GM23338 (cell line): ENCODE measurements at regions not wholly inside any gene's neighbourhood (a gene's known extent, or its start where the extent isn't known, plus 50 kb on each side); places are given as distances from the start of the nearest gene placed in this dataset.

Experiments
- ATAC-seq: fragments of 200-7000 bp; cut with Tn5 transposase; 3 replicates; pipeline ENCODE4 v1.9.1; 2020
- DNase-seq: peaks from one replicate; pipeline ENCODE4 v3.0.0-alpha.2; 2015; ENCODE audit warnings: low spot score
- H2AFZ ChIP-seq: fragments of 200-600 bp; sonication (generic); 2 replicates; pipeline ENCODE4 v1.8.0; 2016; ENCODE audit warnings: antibody characterized with exemption, mild to moderate bottlenecking, moderate library complexity
- H3F3A ChIP-seq: fragments of 200-600 bp; sonication (generic); replicated peaks from 2 replicates; pipeline ENCODE4 v1.8.0; 2017; ENCODE audit warnings: antibody characterized with exemption, mixed run types, low read depth
- H3K27ac ChIP-seq: fragments of 200-600 bp; sonication (generic); 2 replicates; pipeline ENCODE4 v1.6.1; 2016; ENCODE audit warnings: low read depth
- H3K27me3 ChIP-seq: fragments of 200-600 bp; sonication (generic); 2 replicates; pipeline ENCODE4 v1.8.0; 2016; ENCODE audit warnings: mild to moderate bottlenecking, mixed run types, moderate library complexity; ENCODE audit not compliant: insufficient read depth
- H3K36me3 ChIP-seq: fragments of 200-600 bp; sonication (generic); 2 replicates; pipeline ENCODE4 v1.8.0; 2016; ENCODE audit warnings: mild to moderate bottlenecking; ENCODE audit not compliant: insufficient read depth
- H3K4me1 ChIP-seq: fragments of 200-600 bp; sonication (generic); 2 replicates; pipeline ENCODE4 v1.8.0; 2016; ENCODE audit warnings: mild to moderate bottlenecking, moderate library complexity; ENCODE audit not compliant: insufficient read depth
- H3K4me2 ChIP-seq: fragments of 200-600 bp; sonication (generic); 2 replicates; pipeline ENCODE4 v1.7.1; 2017; ENCODE audit warnings: mixed run types
- H3K4me3 ChIP-seq: fragments of 200-600 bp; sonication (generic); 2 replicates; pipeline ENCODE4 v1.6.1; 2016; ENCODE audit warnings: mixed run types
- H3K79me2 ChIP-seq: fragments of 200-600 bp; sonication (generic); replicated peaks from 2 replicates; pipeline ENCODE4 v1.8.0; 2017; ENCODE audit warnings: mild to moderate bottlenecking; ENCODE audit not compliant: insufficient read depth
- H3K9me2 ChIP-seq: fragments of 200-600 bp; sonication (generic); 2 replicates; pipeline ENCODE4 v1.8.0; 2017; ENCODE audit not compliant: insufficient read depth
- H4K20me1 ChIP-seq: fragments of 200-600 bp; sonication (generic); replicated peaks from 2 replicates; pipeline ENCODE4 v1.8.0; 2017; ENCODE audit warnings: mild to moderate bottlenecking; ENCODE audit not compliant: insufficient read depth
- H3K27ac Mint-ChIP-seq: 2 replicates; pipeline ENCODE4 v1.8.0; 2020; ENCODE audit warnings: inconsistent platforms, mild to moderate bottlenecking, moderate library complexity, mixed read lengths
- H3K27me3 Mint-ChIP-seq: 3 replicates; pipeline ENCODE4 v1.8.0; 2022; ENCODE audit warnings: low read depth, mild to moderate bottlenecking, moderate library complexity, mixed read lengths, inconsistent platforms; ENCODE audit not compliant: insufficient read depth, poor library complexity
- H3K36me3 Mint-ChIP-seq: 3 replicates; pipeline ENCODE4 v1.8.0; 2021; ENCODE audit warnings: low read depth, mild to moderate bottlenecking, inconsistent platforms, moderate library complexity, mixed read lengths
- H3K4me1 Mint-ChIP-seq: 3 replicates; pipeline ENCODE4 v1.8.0; 2020; ENCODE audit warnings: mild to moderate bottlenecking, inconsistent platforms, mixed read lengths
- H3K4me3 Mint-ChIP-seq: 3 replicates; pipeline ENCODE4 v1.8.0; 2021; ENCODE audit warnings: moderate library complexity, mild to moderate bottlenecking, inconsistent platforms, mixed read lengths
- H3K9me3 Mint-ChIP-seq: 3 replicates; pipeline ENCODE4 v1.8.0; 2020; ENCODE audit warnings: moderate library complexity, mild to moderate bottlenecking, inconsistent platforms, mixed read lengths
- CREB1 ChIP-seq: fragments of 250-450 bp; sonication (Bioruptor Pico); IDR thresholded peaks from 2 replicates; pipeline ENCODE4 v1.5.0; 2020; ENCODE audit warnings: low read depth, mild to moderate bottlenecking, moderate library complexity
- ETS1 ChIP-seq: IDR thresholded peaks from 2 replicates; pipeline ENCODE4 v1.6.1; 2016; ENCODE audit warnings: antibody characterized with exemption
- EZH2 ChIP-seq: fragments of 200-600 bp; sonication (generic); IDR thresholded peaks from one replicate; pipeline ENCODE4 v1.8.0; 2017; ENCODE audit warnings: antibody characterized with exemption, mild to moderate bottlenecking, low read depth; ENCODE audit not compliant: unreplicated experiment
- EZH2phosphoT487 ChIP-seq: fragments of 200-600 bp; sonication (generic); IDR thresholded peaks from one replicate; pipeline ENCODE4 v1.8.1; 2018; ENCODE audit warnings: antibody characterized with exemption; ENCODE audit not compliant: unreplicated experiment
- JUNB ChIP-seq: IDR thresholded peaks from one replicate; pipeline ENCODE4 v1.6.1; 2016; ENCODE audit warnings: antibody characterized with exemption; ENCODE audit not compliant: unreplicated experiment
- NANOG ChIP-seq: IDR thresholded peaks from 2 replicates; pipeline ENCODE4 v1.6.1; 2016; ENCODE audit warnings: antibody characterized with exemption, borderline replicate concordance
- POLR2AphosphoS5 ChIP-seq: IDR thresholded peaks from 2 replicates; pipeline ENCODE4 v1.6.1; 2016; ENCODE audit warnings: antibody characterized with exemption, low read depth
- STAT1 ChIP-seq: IDR thresholded peaks from one replicate; pipeline ENCODE4 v1.6.1; 2016; ENCODE audit warnings: antibody characterized with exemption; ENCODE audit not compliant: unreplicated experiment
- ZNF114 ChIP-seq: fragments of 250-450 bp; sonication (Bioruptor Pico); IDR thresholded peaks from 2 replicates; pipeline ENCODE4 v1.5.0; 2020; ENCODE audit warnings: mild to moderate bottlenecking, moderate library complexity
- ZNF331 ChIP-seq: fragments of 250-450 bp; sonication (Bioruptor Pico); IDR thresholded peaks from 2 replicates; pipeline ENCODE4 v1.5.0; 2020; ENCODE audit warnings: low read depth, mild to moderate bottlenecking, moderate library complexity
- ZNF462 ChIP-seq: fragments of 250-450 bp; sonication (Bioruptor Pico); IDR thresholded peaks from 2 replicates; pipeline ENCODE4 v1.5.0; 2020; ENCODE audit warnings: mild to moderate bottlenecking, moderate library complexity
- TF ChIP-seq, protein P1 (sequence below): IDR thresholded peaks from one replicate; pipeline ENCODE4 v1.6.1; 2018; ENCODE audit warnings: antibody characterized with exemption; ENCODE audit not compliant: unreplicated experiment
- TF ChIP-seq, protein P2 (sequence below), 2 experiments: fragments of 200-600 bp in 1 of 2; sonication (generic) in 1 of 2; conservative IDR thresholded peaks; 2 replicates each; pipeline versions ENCODE4 v1.5.1 to v1.6.1; 2016 to 2017; ENCODE audit warnings: antibody characterized with exemption in 2 of 2, low read depth in 2 of 2, mild to moderate bottlenecking in 2 of 2, moderate library complexity in 1 of 2

DNA sequence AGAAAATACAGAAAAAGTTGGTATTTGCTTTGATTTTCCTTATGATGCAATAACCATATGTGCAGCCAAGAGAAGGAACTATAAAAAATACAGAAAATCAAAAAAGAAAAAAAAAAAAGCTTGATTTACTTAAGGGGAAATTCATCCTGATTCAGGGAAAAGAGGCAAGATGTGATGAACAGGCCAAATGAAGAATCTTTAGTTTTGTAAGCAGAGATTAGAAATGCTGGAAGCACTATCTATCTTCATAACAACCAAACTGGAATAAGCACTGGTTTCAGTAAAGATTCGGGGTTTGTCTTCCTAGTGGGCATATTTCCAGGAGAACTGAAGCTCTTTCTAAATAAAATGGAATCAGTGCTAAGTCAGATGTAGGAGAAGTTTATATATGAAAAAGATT, 82.9 kb upstream of the KCNIP4 start:
- TF ChIP-seq CREB1 (CRISPR knock-in tag) (no peak), ZNF114 (no peak), STAT1 (no peak), ETS1 (no peak), ZNF331 (CRISPR knock-in tag) (no peak), EZH2 (no peak), POLR2AphosphoS5 (no peak), JUNB (no peak), EZH2phosphoT487 (no peak), ZNF462 (no peak), NANOG (no peak)
- TF ChIP-seq, protein P1, sequence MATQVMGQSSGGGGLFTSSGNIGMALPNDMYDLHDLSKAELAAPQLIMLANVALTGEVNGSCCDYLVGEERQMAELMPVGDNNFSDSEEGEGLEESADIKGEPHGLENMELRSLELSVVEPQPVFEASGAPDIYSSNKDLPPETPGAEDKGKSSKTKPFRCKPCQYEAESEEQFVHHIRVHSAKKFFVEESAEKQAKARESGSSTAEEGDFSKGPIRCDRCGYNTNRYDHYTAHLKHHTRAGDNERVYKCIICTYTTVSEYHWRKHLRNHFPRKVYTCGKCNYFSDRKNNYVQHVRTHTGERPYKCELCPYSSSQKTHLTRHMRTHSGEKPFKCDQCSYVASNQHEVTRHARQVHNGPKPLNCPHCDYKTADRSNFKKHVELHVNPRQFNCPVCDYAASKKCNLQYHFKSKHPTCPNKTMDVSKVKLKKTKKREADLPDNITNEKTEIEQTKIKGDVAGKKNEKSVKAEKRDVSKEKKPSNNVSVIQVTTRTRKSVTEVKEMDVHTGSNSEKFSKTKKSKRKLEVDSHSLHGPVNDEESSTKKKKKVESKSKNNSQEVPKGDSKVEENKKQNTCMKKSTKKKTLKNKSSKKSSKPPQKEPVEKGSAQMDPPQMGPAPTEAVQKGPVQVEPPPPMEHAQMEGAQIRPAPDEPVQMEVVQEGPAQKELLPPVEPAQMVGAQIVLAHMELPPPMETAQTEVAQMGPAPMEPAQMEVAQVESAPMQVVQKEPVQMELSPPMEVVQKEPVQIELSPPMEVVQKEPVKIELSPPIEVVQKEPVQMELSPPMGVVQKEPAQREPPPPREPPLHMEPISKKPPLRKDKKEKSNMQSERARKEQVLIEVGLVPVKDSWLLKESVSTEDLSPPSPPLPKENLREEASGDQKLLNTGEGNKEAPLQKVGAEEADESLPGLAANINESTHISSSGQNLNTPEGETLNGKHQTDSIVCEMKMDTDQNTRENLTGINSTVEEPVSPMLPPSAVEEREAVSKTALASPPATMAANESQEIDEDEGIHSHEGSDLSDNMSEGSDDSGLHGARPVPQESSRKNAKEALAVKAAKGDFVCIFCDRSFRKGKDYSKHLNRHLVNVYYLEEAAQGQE = no peak
- TF ChIP-seq, protein P2, sequence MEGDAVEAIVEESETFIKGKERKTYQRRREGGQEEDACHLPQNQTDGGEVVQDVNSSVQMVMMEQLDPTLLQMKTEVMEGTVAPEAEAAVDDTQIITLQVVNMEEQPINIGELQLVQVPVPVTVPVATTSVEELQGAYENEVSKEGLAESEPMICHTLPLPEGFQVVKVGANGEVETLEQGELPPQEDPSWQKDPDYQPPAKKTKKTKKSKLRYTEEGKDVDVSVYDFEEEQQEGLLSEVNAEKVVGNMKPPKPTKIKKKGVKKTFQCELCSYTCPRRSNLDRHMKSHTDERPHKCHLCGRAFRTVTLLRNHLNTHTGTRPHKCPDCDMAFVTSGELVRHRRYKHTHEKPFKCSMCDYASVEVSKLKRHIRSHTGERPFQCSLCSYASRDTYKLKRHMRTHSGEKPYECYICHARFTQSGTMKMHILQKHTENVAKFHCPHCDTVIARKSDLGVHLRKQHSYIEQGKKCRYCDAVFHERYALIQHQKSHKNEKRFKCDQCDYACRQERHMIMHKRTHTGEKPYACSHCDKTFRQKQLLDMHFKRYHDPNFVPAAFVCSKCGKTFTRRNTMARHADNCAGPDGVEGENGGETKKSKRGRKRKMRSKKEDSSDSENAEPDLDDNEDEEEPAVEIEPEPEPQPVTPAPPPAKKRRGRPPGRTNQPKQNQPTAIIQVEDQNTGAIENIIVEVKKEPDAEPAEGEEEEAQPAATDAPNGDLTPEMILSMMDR (conservative IDR thresholded peaks at IDR 0.05; ENCODE audit: low read depth in 2 of 2) = no peak
- Mint-ChIP-seq H3K4me1 (peaks cover 12% of the 10 kb centered on the region), H3K36me3 (no peaks in the 10 kb centered on the region), H3K27me3 (no peaks in the 10 kb centered on the region), H3K9me3 (peaks cover 3% of the 10 kb centered on the region; the same call in 2 of the 3 replicates), H3K27ac (no peak overlapping the region), H3K4me3 (no peak overlapping the region)
- Histone ChIP-seq H3K27me3 (no peaks in the 10 kb centered on the region), H3K4me2 (no peak overlapping the region), H3K27ac (no peak overlapping the region), H3K4me1 (peaks cover 14% of the 10 kb centered on the region), H3F3A (no peaks in the 10 kb centered on the region), H2AFZ (no peak overlapping the region), H3K79me2 (no peaks in the 10 kb centered on the region), H3K4me3 (no peak overlapping the region), H3K9me2 (no peaks in the 10 kb centered on the region), H3K36me3 (no peaks in the 10 kb centered on the region), H4K20me1 (no peaks in the 10 kb centered on the region)
- no peak for DNase-seq
- no peak for ATAC-seq
